ENCODE measurements at regions not wholly inside any gene's neighbourhood (a gene's known extent, or its start where the extent isn't known, plus 50 kb on each side); places are given as distances from the start of the nearest gene placed in this dataset.

- Histone ChIP-seq H3K4me1 (replicated peaks in 1 of 2; ENCODE audit: control insufficient read depth in 2 of 2, insufficient read depth in 2 of 2, low read length in 2 of 2) (no peaks in the 10 kb centered on the region), H3K79me2 (ENCODE audit: control insufficient read depth, insufficient read depth, low read length) (no peaks in the 10 kb centered on the region), H3K9me1 (ENCODE audit: control insufficient read depth, insufficient read depth, low read length) (no peaks in the 10 kb centered on the region), H3K36me3 (ENCODE audit: control insufficient read depth, insufficient read depth, low read length) (no peaks in the 10 kb centered on the region), H2AFZ (ENCODE audit: low read depth, low read length) (no peak overlapping the region), H3K4me2 (ENCODE audit: insufficient read depth, low read length) (no peak overlapping the region), H3K4me3 (no peak overlapping the region), H3K9me3 (replicated peaks; ENCODE audit: control insufficient read depth, insufficient read depth, low read depth, low read length) (no peaks in the 10 kb centered on the region), H3K9ac (ENCODE audit: insufficient read depth in 1 of 2, low read depth in 2 of 2, low read length in 2 of 2) (no peak overlapping the region), H4K20me1 (replicated peaks; ENCODE audit: control insufficient read depth, insufficient read depth, low read length) (no peaks in the 10 kb centered on the region), H3K27ac (ENCODE audit: extremely low read depth, low read depth, low read length) (no peak overlapping the region), H3K27me3 (ENCODE audit: control insufficient read depth in 2 of 2, insufficient read depth in 2 of 2, low read length in 2 of 2) (no peaks in the 10 kb centered on the region)
- POLR2A ChIA-PET = no interaction called here
- FAIRE-seq = no peak
- intact Hi-C loops (cut with micrococcal nuclease) = no loop called here
- 0% methylated on average over 7 of the region's 7 CpGs for WGBS (ENCODE audit: insufficient coverage, low coverage, missing lambda C conversion rate)
- no TSS peak for BruUV-seq (replicated peaks)
- in situ Hi-C loops (cut with MboI) = no loop called here
- no peak for DNase-seq (ENCODE audit: extremely low read depth in 1 of 4, low spot score in 3 of 4)
- ATAC-seq = no peak
- CTCF ChIA-PET (ENCODE audit: low intra/inter-chr PET ratio) = no interaction called here
- TF ChIP-seq HDGF (IDR thresholded peaks at IDR 0.05) (no peak), PCBP2 (IDR thresholded peaks at IDR 0.05; ENCODE audit: low read depth, low read length, poor library complexity, severe bottlenecking) (no peak), NR0B1 (IDR thresholded peaks at IDR 0.05; ENCODE audit: partially characterized antibody) (no peak), ZNF77 (CRISPR knock-in tag; IDR thresholded peaks at IDR 0.05) (no peak), CHCHD3 (CRISPR knock-in tag; IDR thresholded peaks at IDR 0.05) (no peak), COPS2 (conservative IDR thresholded peaks at IDR 0.05) (no peak), TSHZ1 (CRISPR knock-in tag; IDR thresholded peaks at IDR 0.05) (no peak), ELK3 (CRISPR knock-in tag; IDR thresholded peaks at IDR 0.05) (no peak), ZFP91 (CRISPR knock-in tag; IDR thresholded peaks at IDR 0.05) (no peak)
- TF ChIP-seq, protein P1, sequence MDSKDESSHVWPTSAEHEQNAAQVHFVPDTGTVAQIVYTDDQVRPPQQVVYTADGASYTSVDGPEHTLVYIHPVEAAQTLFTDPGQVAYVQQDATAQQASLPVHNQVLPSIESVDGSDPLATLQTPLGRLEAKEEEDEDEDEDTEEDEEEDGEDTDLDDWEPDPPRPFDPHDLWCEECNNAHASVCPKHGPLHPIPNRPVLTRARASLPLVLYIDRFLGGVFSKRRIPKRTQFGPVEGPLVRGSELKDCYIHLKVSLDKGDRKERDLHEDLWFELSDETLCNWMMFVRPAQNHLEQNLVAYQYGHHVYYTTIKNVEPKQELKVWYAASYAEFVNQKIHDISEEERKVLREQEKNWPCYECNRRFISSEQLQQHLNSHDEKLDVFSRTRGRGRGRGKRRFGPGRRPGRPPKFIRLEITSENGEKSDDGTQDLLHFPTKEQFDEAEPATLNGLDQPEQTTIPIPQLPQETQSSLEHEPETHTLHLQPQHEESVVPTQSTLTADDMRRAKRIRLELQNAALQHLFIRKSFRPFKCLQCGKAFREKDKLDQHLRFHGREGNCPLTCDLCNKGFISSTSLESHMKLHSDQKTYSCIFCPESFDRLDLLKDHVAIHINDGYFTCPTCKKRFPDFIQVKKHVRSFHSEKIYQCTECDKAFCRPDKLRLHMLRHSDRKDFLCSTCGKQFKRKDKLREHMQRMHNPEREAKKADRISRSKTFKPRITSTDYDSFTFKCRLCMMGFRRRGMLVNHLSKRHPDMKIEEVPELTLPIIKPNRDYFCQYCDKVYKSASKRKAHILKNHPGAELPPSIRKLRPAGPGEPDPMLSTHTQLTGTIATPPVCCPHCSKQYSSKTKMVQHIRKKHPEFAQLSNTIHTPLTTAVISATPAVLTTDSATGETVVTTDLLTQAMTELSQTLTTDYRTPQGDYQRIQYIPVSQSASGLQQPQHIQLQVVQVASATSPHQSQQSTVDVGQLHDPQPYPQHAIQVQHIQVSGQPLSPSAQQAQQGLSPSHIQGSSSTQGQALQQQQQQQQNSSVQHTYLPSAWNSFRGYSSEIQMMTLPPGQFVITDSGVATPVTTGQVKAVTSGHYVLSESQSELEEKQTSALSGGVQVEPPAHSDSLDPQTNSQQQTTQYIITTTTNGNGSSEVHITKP (IDR thresholded peaks at IDR 0.05; ENCODE audit: partially characterized antibody) = no peak
Observed at GRCh38 chr9:16342246-16343020, 528.0 kb downstream of the BNC2 start.

All from K562 (cell line).